CD4-positive, alpha-beta T cell treated with Interleukin-21 for 1 hour (primary cell): ENCODE measurements at regions not wholly inside any gene's neighbourhood (a gene's known extent, or its start where the extent isn't known, plus 50 kb on each side); places are given as distances from the start of the nearest gene placed in this dataset.

ENCODE experiments used
- DNase-seq: peaks from one replicate; pipeline ENCODE4 v3.0.0-alpha.2; 2020

DNA sequence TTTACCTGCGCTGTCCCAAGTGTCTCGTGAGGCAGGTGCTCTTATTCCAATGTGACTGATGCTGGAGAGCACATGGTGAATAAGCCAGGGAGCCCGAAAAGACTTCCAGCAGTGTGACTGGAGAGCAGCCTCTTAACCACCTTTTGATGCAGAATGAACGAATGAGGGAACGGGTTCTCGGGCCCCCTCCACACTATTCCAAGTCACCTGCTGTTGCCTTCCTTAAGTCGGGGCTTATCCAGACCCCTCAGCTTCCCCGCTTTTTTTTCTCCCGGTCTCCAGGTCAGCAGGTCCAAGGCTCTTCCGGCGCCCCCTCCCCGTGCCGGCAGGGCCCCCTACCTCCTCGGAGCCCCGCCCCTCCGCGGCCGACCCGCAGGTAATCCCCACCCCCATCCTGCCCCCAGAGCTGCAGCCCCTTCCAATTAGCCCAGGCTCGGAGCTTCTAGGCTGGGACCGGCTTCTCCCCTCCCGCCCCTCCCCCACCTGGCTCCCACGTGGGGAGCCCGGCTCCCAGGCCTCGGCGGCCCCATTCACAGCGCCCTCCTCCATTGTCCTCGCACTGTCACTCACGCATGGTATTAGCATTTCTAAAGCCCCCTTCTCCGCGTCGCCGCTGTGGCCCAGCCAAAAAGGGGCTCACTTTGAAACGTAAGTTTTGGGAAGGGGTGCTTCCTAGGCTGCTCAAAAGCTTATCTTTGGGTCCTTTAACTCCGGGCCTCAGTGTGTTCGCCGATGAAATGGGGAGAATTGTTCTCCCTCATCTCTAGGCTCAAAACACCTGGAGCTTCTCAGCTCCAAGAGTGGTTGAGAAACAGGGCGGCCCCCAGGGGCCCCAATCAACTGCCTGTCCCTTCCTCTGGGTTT is 56.2 kb upstream of the PJA1 start:
- DNase-seq: no peak

DNA sequence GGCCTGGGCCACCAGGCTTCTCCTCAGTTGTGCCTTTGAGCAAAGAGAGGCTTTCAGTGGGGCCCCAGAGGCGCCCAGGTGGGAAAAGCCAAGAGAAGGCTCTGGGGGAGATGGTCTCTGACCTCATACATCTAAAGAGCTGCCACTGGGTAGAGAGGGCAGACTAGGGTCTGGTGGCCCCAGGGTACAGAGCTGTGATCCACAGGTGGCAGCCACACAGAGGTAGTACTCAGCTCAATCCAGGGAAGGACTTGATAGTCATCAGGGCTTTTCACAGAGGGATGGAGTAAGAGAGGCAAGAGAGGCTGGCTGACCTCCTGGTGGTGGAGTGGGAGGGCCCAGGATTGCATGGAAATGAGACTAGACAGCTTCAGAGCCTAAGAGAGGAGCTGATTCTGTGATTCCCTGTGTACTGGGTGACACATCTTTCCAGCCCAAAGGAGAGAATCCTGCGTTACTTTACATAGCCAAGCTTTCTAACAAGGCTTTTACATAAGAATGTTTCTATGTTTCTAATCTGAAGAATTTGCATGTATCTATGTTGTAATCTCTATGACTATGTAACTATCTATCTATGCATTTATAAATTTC is 53.2 kb upstream of the PJA1 start:
- no peak for DNase-seq

DNA sequence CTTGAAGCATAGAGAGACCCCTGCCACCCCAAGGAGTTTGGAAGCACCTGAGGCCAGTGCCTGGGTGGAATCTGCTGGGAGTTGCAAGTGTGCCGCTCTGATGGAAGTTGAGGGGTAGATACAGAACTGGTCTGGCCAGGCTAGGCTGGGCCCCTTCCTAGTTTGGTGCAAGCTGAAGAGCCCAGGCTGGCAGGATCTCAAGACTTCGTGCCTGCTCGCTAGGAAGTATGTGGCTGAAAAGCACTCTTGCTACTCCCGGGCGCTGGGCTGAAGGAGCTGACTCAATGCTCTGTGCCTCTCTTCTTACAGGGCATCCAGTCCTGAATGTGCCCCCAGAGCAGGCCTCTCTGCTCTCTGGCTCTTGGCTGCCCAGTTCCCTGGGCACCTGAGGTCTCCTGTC is 51.7 kb upstream of the PJA1 start:
- no peak for DNase-seq

DNA sequence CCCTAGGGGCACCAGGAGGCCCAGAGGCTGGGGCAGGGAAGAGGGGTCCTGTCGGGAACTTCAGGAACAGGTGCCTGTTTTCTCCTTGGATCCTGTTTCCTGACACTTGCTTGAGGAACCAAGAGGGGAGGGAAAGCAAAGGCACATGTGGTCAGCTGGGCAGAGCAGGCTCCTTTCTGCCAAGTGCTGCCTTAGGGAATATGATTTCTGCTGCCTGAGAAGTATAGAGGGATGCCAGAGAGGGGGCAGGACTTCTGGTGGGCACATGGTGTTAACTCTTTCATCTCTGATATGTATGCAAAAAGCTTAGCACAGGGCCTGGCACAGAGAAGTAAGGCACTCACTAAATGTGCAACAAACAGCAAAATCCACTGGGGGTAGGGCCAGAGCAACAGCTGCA is 51.2 kb upstream of the PJA1 start:
- no peak for DNase-seq

DNA sequence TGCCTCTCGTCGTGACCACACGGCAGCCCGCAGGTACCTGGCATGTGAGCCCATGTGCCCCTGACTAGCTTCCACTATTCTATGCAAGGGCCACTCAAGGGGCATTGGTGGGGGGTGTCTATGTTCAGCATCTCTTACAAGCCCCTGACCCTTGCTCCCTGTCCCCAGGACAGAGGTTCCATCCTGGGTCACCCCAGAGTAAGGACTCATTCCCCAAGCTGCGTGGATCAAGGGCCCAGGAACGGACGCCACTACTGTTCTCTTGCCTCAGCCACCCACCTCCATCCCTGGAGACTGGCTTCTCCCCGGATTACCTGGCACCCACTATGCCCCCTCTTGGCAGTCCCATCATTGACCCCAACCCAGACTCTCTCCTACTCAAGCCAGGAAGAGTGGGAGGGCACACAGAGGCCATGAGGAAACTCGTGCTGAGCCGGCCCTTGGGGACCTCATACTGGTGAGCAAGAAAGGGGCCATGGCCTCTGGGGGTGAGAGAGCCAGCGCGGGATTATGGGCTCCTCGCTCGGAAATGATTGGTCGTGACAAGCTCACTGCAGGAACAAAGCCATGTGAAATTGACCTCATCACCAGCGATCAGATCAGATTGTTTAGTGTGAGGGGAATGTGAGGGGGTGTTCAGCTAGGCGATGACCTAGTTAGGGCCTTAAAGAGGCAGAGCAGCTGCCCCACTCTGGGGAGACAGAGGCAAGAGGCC is 50.1 kb upstream of the PJA1 start:
- no peak for DNase-seq
